ENCODE measurements at regions not wholly inside any gene's neighbourhood (a gene's known extent, or its start where the extent isn't known, plus 50 kb on each side); places are given as distances from the start of the nearest gene placed in this dataset.
"Not testable (repeated sequence)": the region's sequence is repeated elsewhere in the genome, so short reads cannot be mapped to it uniquely, and the experiment has no call there.

- TF ChIP-seq ZFX (IDR thresholded peaks at IDR 0.05; ENCODE audit: borderline replicate concordance) (no peak), CTCF (IDR thresholded peaks at IDR 0.05) (no peak)
- H3K27ac ChIP-seq, result no peak overlapping the region
Observed at GRCh38 chr12:114063435-114063834, 97.3 kb upstream of the RBM19 start.

- H3K27ac ChIP-seq, result not testable (repeated sequence)
Observed at GRCh38 chr12:114056351-114056750, 90.2 kb upstream of the RBM19 start.

- H3K27ac ChIP-seq, result no peak overlapping the region
- TF ChIP-seq CTCF (IDR thresholded peaks at IDR 0.05) (no peak), ZFX (IDR thresholded peaks at IDR 0.05; ENCODE audit: borderline replicate concordance) (no peak)
Observed at GRCh38 chr12:114054982-114055381, 88.9 kb upstream of the RBM19 start.

GRCh38 chr12:114046236-114046998 is 80.3 kb upstream of the RBM19 start:
- H3K27ac ChIP-seq, result no peak overlapping the region
- no peak for TF ChIP-seq ZFX (IDR thresholded peaks at IDR 0.05; ENCODE audit: borderline replicate concordance)
- no peak for TF ChIP-seq CTCF (IDR thresholded peaks at IDR 0.05)

- TF ChIP-seq CTCF (IDR thresholded peaks at IDR 0.05), result no peak
- no peak for TF ChIP-seq ZFX (IDR thresholded peaks at IDR 0.05; ENCODE audit: borderline replicate concordance)
- H3K27ac ChIP-seq, result no peak overlapping the region
Observed at GRCh38 chr12:114045349-114045748, 79.2 kb upstream of the RBM19 start.

- H3K27ac ChIP-seq, result no peak overlapping the region
- TF ChIP-seq CTCF (IDR thresholded peaks at IDR 0.05) (no peak), ZFX (IDR thresholded peaks at IDR 0.05; ENCODE audit: borderline replicate concordance) (no peak)
Observed at GRCh38 chr12:114041590-114041989, 75.5 kb upstream of the RBM19 start.

- no peak overlapping the region for H3K27ac ChIP-seq
- TF ChIP-seq ZFX (IDR thresholded peaks at IDR 0.05; ENCODE audit: borderline replicate concordance) (no peak), CTCF (IDR thresholded peaks at IDR 0.05) (no peak)
Observed at GRCh38 chr12:114041136-114041535, 75.0 kb upstream of the RBM19 start.

- TF ChIP-seq ZFX (IDR thresholded peaks at IDR 0.05; ENCODE audit: borderline replicate concordance), result no peak
- no peak for TF ChIP-seq CTCF (IDR thresholded peaks at IDR 0.05)
- H3K27ac ChIP-seq, result no peak overlapping the region
Observed at GRCh38 chr12:114038962-114039361, 72.8 kb upstream of the RBM19 start.

All from 22Rv1 (cell line).